ENCODE measurements at regions not wholly inside any gene's neighbourhood (a gene's known extent, or its start where the extent isn't known, plus 50 kb on each side); places are given as distances from the start of the nearest gene placed in this dataset.

- H3K27me3 ChIP-seq (ENCODE audit: control insufficient read depth in 1 of 2, insufficient read depth in 2 of 2, low read length in 2 of 2), result no peaks in the 10 kb centered on the region
- Mint-ChIP-seq H3K4me3 (no peak overlapping the region), H3K4me1 (ENCODE audit: low read depth) (no peaks in the 10 kb centered on the region), H3K27me3 (no peaks in the 10 kb centered on the region), H3K27ac (no peak overlapping the region), H3K9me3 (peaks cover 8% of the 10 kb centered on the region), H3K36me3 (ENCODE audit: low read depth) (no peaks in the 10 kb centered on the region)
- no peaks in the 10 kb centered on the region for H3K4me1 ChIP-seq (ENCODE audit: insufficient read depth, low read length)
- no peaks in the 10 kb centered on the region for H3K36me3 ChIP-seq (ENCODE audit: insufficient read depth, low read length)
- TF ChIP-seq, protein P1, sequence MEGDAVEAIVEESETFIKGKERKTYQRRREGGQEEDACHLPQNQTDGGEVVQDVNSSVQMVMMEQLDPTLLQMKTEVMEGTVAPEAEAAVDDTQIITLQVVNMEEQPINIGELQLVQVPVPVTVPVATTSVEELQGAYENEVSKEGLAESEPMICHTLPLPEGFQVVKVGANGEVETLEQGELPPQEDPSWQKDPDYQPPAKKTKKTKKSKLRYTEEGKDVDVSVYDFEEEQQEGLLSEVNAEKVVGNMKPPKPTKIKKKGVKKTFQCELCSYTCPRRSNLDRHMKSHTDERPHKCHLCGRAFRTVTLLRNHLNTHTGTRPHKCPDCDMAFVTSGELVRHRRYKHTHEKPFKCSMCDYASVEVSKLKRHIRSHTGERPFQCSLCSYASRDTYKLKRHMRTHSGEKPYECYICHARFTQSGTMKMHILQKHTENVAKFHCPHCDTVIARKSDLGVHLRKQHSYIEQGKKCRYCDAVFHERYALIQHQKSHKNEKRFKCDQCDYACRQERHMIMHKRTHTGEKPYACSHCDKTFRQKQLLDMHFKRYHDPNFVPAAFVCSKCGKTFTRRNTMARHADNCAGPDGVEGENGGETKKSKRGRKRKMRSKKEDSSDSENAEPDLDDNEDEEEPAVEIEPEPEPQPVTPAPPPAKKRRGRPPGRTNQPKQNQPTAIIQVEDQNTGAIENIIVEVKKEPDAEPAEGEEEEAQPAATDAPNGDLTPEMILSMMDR (IDR thresholded peaks at IDR 0.05), result no peak
- intact Hi-C loops (cut with DNase I, micrococcal nuclease), result no loop called here
- no peak overlapping the region for H3K27ac ChIP-seq (ENCODE audit: low read depth in 1 of 2, low read length in 2 of 2)
- H3K9me3 ChIP-seq (ENCODE audit: control insufficient read depth in 1 of 2, insufficient read depth in 1 of 2, low read length in 2 of 2), result no peaks in the 10 kb centered on the region
- no peak overlapping the region for H3K4me3 ChIP-seq (ENCODE audit: low read length)
- ATAC-seq (ENCODE audit: poor library complexity) (no peak), DNase-seq (no peak)
- POLR2A ChIA-PET, result no interaction called here
- CTCF ChIA-PET, result no interaction called here
These were observed 976.7 kb downstream of the TTLL7 start for GRCh38 chr1:83022206-83022605.

DNA sequence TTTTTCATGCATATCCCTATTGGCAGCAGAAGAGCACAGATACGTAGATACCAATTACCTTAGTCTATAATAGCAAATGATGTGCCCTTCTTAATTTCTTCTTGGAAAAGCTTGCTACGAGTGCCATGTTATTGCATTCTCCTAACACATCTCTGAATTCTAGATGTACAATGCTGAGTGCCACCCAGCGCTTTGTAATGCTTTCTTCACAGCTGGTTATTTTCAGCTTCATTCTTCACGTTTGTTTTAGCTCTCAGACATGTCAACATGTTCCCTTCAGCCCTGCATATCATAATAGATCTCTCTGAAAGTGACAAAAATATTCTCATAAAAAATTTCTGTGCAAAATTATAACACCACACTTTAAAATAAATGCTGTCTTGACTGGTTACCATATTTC lies 981.2 kb downstream of the TTLL7 start:
- DNase-seq (no peak), ATAC-seq (ENCODE audit: poor library complexity) (no peak)
- Mint-ChIP-seq H3K36me3 (ENCODE audit: low read depth) (no peaks in the 10 kb centered on the region), H3K4me3 (no peak overlapping the region), H3K4me1 (ENCODE audit: low read depth) (no peaks in the 10 kb centered on the region), H3K9me3 (peaks cover 5% of the 10 kb centered on the region), H3K27me3 (no peaks in the 10 kb centered on the region), H3K27ac (no peak overlapping the region)
- Histone ChIP-seq H3K27me3 (ENCODE audit: control insufficient read depth in 1 of 2, insufficient read depth in 2 of 2, low read length in 2 of 2) (no peaks in the 10 kb centered on the region), H3K36me3 (ENCODE audit: insufficient read depth, low read length) (no peaks in the 10 kb centered on the region), H3K4me3 (ENCODE audit: low read length) (no peak overlapping the region), H3K9me3 (ENCODE audit: control insufficient read depth in 1 of 2, insufficient read depth in 1 of 2, low read length in 2 of 2) (no peaks in the 10 kb centered on the region), H3K4me1 (ENCODE audit: insufficient read depth, low read length) (no peaks in the 10 kb centered on the region), H3K27ac (ENCODE audit: low read depth in 1 of 2, low read length in 2 of 2) (no peak overlapping the region)
- ChIA-PET CTCF (no interaction called here), POLR2A (no interaction called here)
- TF ChIP-seq, protein P1 (IDR thresholded peaks at IDR 0.05), result no peak
- intact Hi-C loops (cut with DNase I, micrococcal nuclease), result no loop called here

GRCh38 chr1:83017276-83017675 lies 981.7 kb downstream of the TTLL7 start:
- Mint-ChIP-seq H3K4me3 (no peak overlapping the region), H3K27ac (no peak overlapping the region), H3K9me3 (peaks cover 5% of the 10 kb centered on the region), H3K4me1 (ENCODE audit: low read depth) (no peaks in the 10 kb centered on the region), H3K36me3 (ENCODE audit: low read depth) (no peaks in the 10 kb centered on the region), H3K27me3 (no peaks in the 10 kb centered on the region)
- no peaks in the 10 kb centered on the region for H3K27me3 ChIP-seq (ENCODE audit: control insufficient read depth in 1 of 2, insufficient read depth in 2 of 2, low read length in 2 of 2)
- H3K36me3 ChIP-seq (ENCODE audit: insufficient read depth, low read length), result no peaks in the 10 kb centered on the region
- TF ChIP-seq, protein P1 (IDR thresholded peaks at IDR 0.05), result no peak
- DNase-seq (no peak), ATAC-seq (ENCODE audit: poor library complexity) (no peak)
- no peak overlapping the region for H3K27ac ChIP-seq (ENCODE audit: low read depth in 1 of 2, low read length in 2 of 2)
- no peaks in the 10 kb centered on the region for H3K9me3 ChIP-seq (ENCODE audit: control insufficient read depth in 1 of 2, insufficient read depth in 1 of 2, low read length in 2 of 2)
- CTCF ChIA-PET, result no interaction called here
- H3K4me3 ChIP-seq (ENCODE audit: low read length), result no peak overlapping the region
- no peaks in the 10 kb centered on the region for H3K4me1 ChIP-seq (ENCODE audit: insufficient read depth, low read length)
- intact Hi-C loops (cut with DNase I, micrococcal nuclease), result no loop called here
- POLR2A ChIA-PET, result no interaction called here
